Stomach (tissue), 8 donors: ENCODE measurements at regions not wholly inside any gene's neighbourhood (a gene's known extent, or its start where the extent isn't known, plus 50 kb on each side); places are given as distances from the start of the nearest gene placed in this dataset.

Source experiments
- DNase-seq, 2 donors: peaks; one replicate each; pipeline versions ENCODE4 v3.0.0 to v3.0.0-alpha.2; 2013 to 2019
- H3K27ac ChIP-seq, 5 donors: fragments of 200-600 bp in 4 of 5; sonication (generic) in 4 of 5; one replicate each; pipeline ENCODE4 v1.5.1; 2013 to 2019; ENCODE audit warnings: mild to moderate bottlenecking in 1 of 5, moderate library complexity in 1 of 5
- H3K27me3 ChIP-seq, 3 donors: fragments of 200-600 bp; sonication (generic); one replicate each; pipeline ENCODE4 v1.5.1; 2017 to 2019; ENCODE audit warnings: mixed run types in 1 of 3
- H3K36me3 ChIP-seq, 4 donors: fragments of 200-600 bp; sonication (generic); 1 replicate in 3 of 4; 2 replicates in 1 of 4; pipeline ENCODE4 v1.5.1; 2016 to 2019
- H3K4me1 ChIP-seq, 4 donors: fragments of 200-600 bp; sonication (generic); one replicate each; pipeline ENCODE4 v1.5.1; 2016 to 2019
- H3K4me3 ChIP-seq, 4 donors: fragments of 200-600 bp; sonication (generic) in 3 of 4; one replicate each; pipeline ENCODE4 v1.5.1; 2016 to 2019; ENCODE audit warnings: mild to moderate bottlenecking in 1 of 4
- H3K9me3 ChIP-seq, 4 donors: fragments of 200-600 bp; sonication (generic); one replicate each; pipeline ENCODE4 v1.5.1; 2016 to 2019
- EP300 ChIP-seq: sonication (generic); formaldehyde crosslinking; IDR thresholded peaks from one replicate; pipeline ENCODE4 v1.6.1; 2017; ENCODE audit warnings: antibody characterized with exemption
- POLR2A ChIP-seq, 4 donors: fragments of 450-650 bp; IDR thresholded peaks; one replicate each; pipeline ENCODE4 v1.6.1; 2016; ENCODE audit warnings: antibody characterized with exemption in 4 of 4, control low read depth in 2 of 4, mild to moderate bottlenecking in 1 of 4, moderate library complexity in 1 of 4
- POLR2AphosphoS5 ChIP-seq, 3 donors: sonication (generic); formaldehyde crosslinking; IDR thresholded peaks; one replicate each; pipeline ENCODE4 v1.6.1; 2016; ENCODE audit warnings: antibody characterized with exemption in 3 of 3
- WGBS, 5 donors: extraction: QIAGEN DNeasy Blood & Tissue Kit in 3 of 5; methylation state at CpG; one replicate each; pipeline versions ENCODE4 v1.1.5 to v1.1.7; 2013 to 2018; 5-methylcytosine and 5-hydroxymethylcytosine counted together
- intact Hi-C: fragments of 100-400 bp; cut with DNase I; formaldehyde crosslinking; loops from one replicate; pipeline ENCODE4 v1.15.1; 2023; ENCODE audit warnings: low total_unique reads
- TF ChIP-seq, protein P1 (sequence below), 7 experiments: fragments of 450-650 bp in 4 of 7; fragments of 200-600 bp in 3 of 7; sonication (generic) in 3 of 7; IDR thresholded peaks; one replicate each; pipeline ENCODE4 v1.5.1; 2016 to 2019; ENCODE audit warnings: antibody characterized with exemption in 7 of 7, control low read depth in 2 of 7, mild to moderate bottlenecking in 1 of 7
- donor health status: healthy with polysubstance abuse.
- donor health status: Bipolar disorder and iron deficiency.
- donor health status: healthy.

DNA sequence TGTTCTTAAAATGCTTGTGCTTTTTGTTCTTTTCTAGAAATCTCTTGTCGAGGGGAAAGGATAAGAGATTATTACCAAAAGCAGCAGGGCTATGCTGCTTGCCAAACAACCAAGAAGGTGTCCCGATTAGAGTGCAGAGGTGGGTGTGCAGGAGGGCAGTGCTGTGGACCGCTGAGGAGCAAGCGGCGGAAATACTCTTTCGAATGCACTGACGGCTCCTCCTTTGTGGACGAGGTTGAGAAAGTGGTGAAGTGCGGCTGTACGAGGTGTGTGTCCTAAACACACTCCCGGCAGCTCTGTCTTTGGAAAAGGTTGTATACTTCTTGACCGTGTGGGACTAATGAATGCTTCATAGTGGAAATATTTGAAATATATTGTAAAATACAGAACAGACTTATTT is 81.5 kb upstream of the PACRGL start:
- Histone ChIP-seq H3K4me3 (no peak overlapping the region), H3K9me3 (no peaks in the 10 kb centered on the region), H3K27ac (no peak overlapping the region), H3K36me3 (peaks cover 0 to 4% (median 0%) of the 10 kb centered on the region in 4 donors), H3K27me3 (no peaks in the 10 kb centered on the region), H3K4me1 (peaks cover 0 to 29% (median 7%) of the 10 kb centered on the region in 4 donors)
- no peak for DNase-seq
- TF ChIP-seq POLR2AphosphoS5 (IDR thresholded peaks at IDR 0.05) (no peak), EP300 (no peak), POLR2A (IDR thresholded peaks at IDR 0.05) (no peak)
- TF ChIP-seq, protein P1, sequence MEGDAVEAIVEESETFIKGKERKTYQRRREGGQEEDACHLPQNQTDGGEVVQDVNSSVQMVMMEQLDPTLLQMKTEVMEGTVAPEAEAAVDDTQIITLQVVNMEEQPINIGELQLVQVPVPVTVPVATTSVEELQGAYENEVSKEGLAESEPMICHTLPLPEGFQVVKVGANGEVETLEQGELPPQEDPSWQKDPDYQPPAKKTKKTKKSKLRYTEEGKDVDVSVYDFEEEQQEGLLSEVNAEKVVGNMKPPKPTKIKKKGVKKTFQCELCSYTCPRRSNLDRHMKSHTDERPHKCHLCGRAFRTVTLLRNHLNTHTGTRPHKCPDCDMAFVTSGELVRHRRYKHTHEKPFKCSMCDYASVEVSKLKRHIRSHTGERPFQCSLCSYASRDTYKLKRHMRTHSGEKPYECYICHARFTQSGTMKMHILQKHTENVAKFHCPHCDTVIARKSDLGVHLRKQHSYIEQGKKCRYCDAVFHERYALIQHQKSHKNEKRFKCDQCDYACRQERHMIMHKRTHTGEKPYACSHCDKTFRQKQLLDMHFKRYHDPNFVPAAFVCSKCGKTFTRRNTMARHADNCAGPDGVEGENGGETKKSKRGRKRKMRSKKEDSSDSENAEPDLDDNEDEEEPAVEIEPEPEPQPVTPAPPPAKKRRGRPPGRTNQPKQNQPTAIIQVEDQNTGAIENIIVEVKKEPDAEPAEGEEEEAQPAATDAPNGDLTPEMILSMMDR (IDR thresholded peaks at IDR 0.05): no peak
- 68 to 77% (median 72%) methylated on average over 12 of the region's 12 CpGs for WGBS, 5 donors
- intact Hi-C loops: no loop called here

DNA sequence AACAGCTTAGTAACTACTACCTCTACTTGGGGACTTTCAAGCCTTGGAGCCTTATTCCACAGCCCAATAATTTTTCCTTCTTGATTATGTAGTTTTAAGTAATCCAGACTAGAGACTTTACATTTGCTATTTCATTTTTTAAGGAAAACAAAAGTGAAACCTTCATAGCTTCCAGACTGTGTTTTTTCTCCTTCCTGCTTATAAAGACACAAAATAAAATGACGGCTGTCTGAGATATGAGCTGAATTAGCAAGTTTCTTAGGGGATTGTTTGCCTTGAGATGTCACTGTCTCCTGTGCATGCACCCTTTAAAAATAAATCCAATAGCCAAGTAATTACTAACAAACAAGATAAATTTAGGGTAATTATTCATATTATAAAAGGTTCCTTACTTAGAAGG is 78.8 kb upstream of the PACRGL start:
- no peak for TF ChIP-seq POLR2A (IDR thresholded peaks at IDR 0.05)
- no peak for TF ChIP-seq POLR2AphosphoS5 (IDR thresholded peaks at IDR 0.05)
- no peak for TF ChIP-seq EP300
- TF ChIP-seq, protein P1 (IDR thresholded peaks at IDR 0.05): no peak
- Histone ChIP-seq H3K4me3 (no peak overlapping the region), H3K36me3 (peaks cover 0 to 4% (median 0%) of the 10 kb centered on the region in 4 donors), H3K9me3 (no peaks in the 10 kb centered on the region), H3K4me1 (peaks cover 0 to 23% (median 10%) of the 10 kb centered on the region in 4 donors), H3K27ac (no peak overlapping the region), H3K27me3 (no peaks in the 10 kb centered on the region)
- 13 to 27% (median 18%) methylated on average over 1 of the region's 1 CpG for WGBS, 5 donors
- intact Hi-C loops: no loop called here
- no peak for DNase-seq

DNA sequence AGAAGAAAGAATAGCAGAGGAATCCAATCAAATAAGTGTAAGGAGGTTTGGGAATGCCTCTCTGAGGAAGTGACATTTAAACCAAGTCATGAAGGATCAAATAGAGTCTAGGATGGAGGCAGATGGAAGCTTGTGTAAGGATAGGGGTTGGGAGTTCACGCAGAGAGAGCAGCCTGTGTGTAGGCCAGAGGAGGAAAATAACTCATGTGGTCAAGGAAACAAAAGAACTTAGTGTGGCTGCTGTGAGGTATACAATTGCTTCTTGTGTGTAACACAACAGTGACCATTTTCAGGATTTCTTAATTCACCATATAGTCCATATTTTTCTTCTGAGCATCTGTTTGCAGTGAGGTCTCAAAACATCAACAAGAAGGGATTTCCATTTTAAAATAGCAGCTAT is 77.6 kb upstream of the PACRGL start:
- no peaks in the 10 kb centered on the region for H3K9me3 ChIP-seq
- no peak for DNase-seq
- no peak overlapping the region for H3K4me3 ChIP-seq
- intact Hi-C loops: no loop called here
- H3K4me1 ChIP-seq: peaks cover 0 to 20% (median 8%) of the 10 kb centered on the region in 4 donors
- 91 to 100% (median 94%) methylated on average over 1 of the region's 1 CpG for WGBS, 5 donors
- peaks cover 0 to 4% (median 0%) of the 10 kb centered on the region in 4 donors for H3K36me3 ChIP-seq
- TF ChIP-seq EP300 (no peak), POLR2A (IDR thresholded peaks at IDR 0.05) (no peak), POLR2AphosphoS5 (IDR thresholded peaks at IDR 0.05) (no peak)
- TF ChIP-seq, protein P1 (IDR thresholded peaks at IDR 0.05): no peak
- H3K27me3 ChIP-seq: no peaks in the 10 kb centered on the region
- H3K27ac ChIP-seq: no peak overlapping the region

DNA sequence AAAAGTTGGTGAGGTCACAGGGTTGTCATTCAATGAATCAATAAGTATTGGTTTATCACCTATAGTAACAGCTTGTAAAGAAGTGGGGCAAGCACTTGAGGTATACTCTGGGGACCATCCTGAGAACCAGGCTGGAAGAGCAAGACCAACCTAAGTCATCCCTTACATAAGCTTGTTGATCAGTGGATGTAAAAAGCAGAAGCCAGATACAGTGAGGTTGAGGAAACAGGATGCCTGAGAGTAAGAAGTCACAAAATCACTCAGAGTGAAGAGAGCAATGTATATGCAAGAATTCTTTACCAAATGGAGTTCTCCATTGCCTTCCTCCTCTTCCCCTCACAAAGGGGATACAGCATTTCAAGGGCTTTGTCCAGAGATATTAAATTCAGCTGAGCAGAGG is 76.3 kb upstream of the PACRGL start:
- no peak for DNase-seq
- Histone ChIP-seq H3K4me3 (no peak overlapping the region), H3K27me3 (no peaks in the 10 kb centered on the region), H3K4me1 (peaks cover 0 to 8% (median 3%) of the 10 kb centered on the region in 4 donors), H3K27ac (no peak overlapping the region), H3K9me3 (no peaks in the 10 kb centered on the region), H3K36me3 (peaks cover 0 to 4% (median 0%) of the 10 kb centered on the region in 4 donors)
- intact Hi-C loops: no loop called here
- TF ChIP-seq, protein P1 (IDR thresholded peaks at IDR 0.05): no peak
- no peak for TF ChIP-seq POLR2AphosphoS5 (IDR thresholded peaks at IDR 0.05)
- TF ChIP-seq EP300: no peak
- TF ChIP-seq POLR2A (IDR thresholded peaks at IDR 0.05): no peak
